SJSA1 (cell line): ENCODE measurements at regions not wholly inside any gene's neighbourhood (a gene's known extent, or its start where the extent isn't known, plus 50 kb on each side); places are given as distances from the start of the nearest gene placed in this dataset.

ENCODE experiments used
- DNase-seq, 2 experiments: peaks; one replicate each; pipeline ENCODE4 v3.0.0-alpha.2; 2015 to 2020; ENCODE audit warnings: low spot score in 2 of 2, low read depth in 1 of 2
- H3K27ac ChIP-seq: fragments of 250-450 bp; sonication (Bioruptor Pico); 2 replicates; pipeline ENCODE4 v1.5.1; 2020; ENCODE audit warnings: mild to moderate bottlenecking, moderate library complexity
- H3K27me3 ChIP-seq: fragments of 250-450 bp; sonication (Bioruptor Pico); replicated peaks from 2 replicates; pipeline ENCODE4 v1.5.1; 2020; ENCODE audit warnings: mild to moderate bottlenecking, moderate library complexity
- H3K36me3 ChIP-seq: fragments of 250-450 bp; sonication (Bioruptor Pico); 2 replicates; pipeline ENCODE4 v1.5.1; 2020; ENCODE audit warnings: mild to moderate bottlenecking
- H3K4me1 ChIP-seq: fragments of 250-450 bp; sonication (Bioruptor Pico); replicated peaks from 2 replicates; pipeline ENCODE4 v1.6.1; 2021; ENCODE audit warnings: mild to moderate bottlenecking
- H3K4me3 ChIP-seq: fragments of 250-450 bp; sonication (Bioruptor Pico); 2 replicates; pipeline ENCODE4 v1.5.1; 2020; ENCODE audit warnings: mild to moderate bottlenecking
- H3K9me3 ChIP-seq: fragments of 250-450 bp; sonication (Bioruptor Pico); replicated peaks from 2 replicates; pipeline ENCODE4 v1.5.1; 2020; ENCODE audit warnings: mild to moderate bottlenecking

- Histone ChIP-seq H3K9me3 (no peaks in the 10 kb centered on the region), H3K4me1 (peaks cover 26% of the 10 kb centered on the region), H3K4me3 (no peak overlapping the region), H3K27me3 (no peaks in the 10 kb centered on the region), H3K36me3 (no peaks in the 10 kb centered on the region), H3K27ac (no peak overlapping the region)
- DNase-seq: no peak
These were observed 218.8 kb downstream of the C16orf95 start for GRCh38 chr16:87098361-87098760.

- Histone ChIP-seq H3K4me1 (peaks cover 26% of the 10 kb centered on the region), H3K27ac (no peak overlapping the region), H3K27me3 (no peaks in the 10 kb centered on the region), H3K4me3 (no peak overlapping the region), H3K9me3 (no peaks in the 10 kb centered on the region), H3K36me3 (no peaks in the 10 kb centered on the region)
- no peak for DNase-seq
These were observed 218.0 kb downstream of the C16orf95 start for GRCh38 chr16:87098976-87099720.

GRCh38 chr16:87100306-87101058 is 216.7 kb downstream of the C16orf95 start:
- Histone ChIP-seq H3K27me3 (no peaks in the 10 kb centered on the region), H3K4me3 (no peak overlapping the region)

GRCh38 chr16:87101903-87102302 is 215.3 kb downstream of the C16orf95 start:
- Histone ChIP-seq H3K27me3 (no peaks in the 10 kb centered on the region), H3K4me1 (peaks cover 26% of the 10 kb centered on the region), H3K9me3 (no peaks in the 10 kb centered on the region), H3K4me3 (no peak overlapping the region), H3K27ac (peak overlapping the region; percentile 42), H3K36me3 (no peaks in the 10 kb centered on the region)
- DNase-seq: peak in 1 of 2 experiments; percentile 31

More at GRCh38 chr16:87100306-87101058, 216.7 kb downstream of the C16orf95 start:
- DNase-seq: no peak
- H3K36me3 ChIP-seq: no peaks in the 10 kb centered on the region
- peaks cover 26% of the 10 kb centered on the region for H3K4me1 ChIP-seq
- H3K9me3 ChIP-seq: no peaks in the 10 kb centered on the region
- H3K27ac ChIP-seq: no peak overlapping the region

- Histone ChIP-seq H3K27ac (no peak overlapping the region), H3K27me3 (no peaks in the 10 kb centered on the region), H3K9me3 (no peaks in the 10 kb centered on the region), H3K4me3 (no peak overlapping the region), H3K4me1 (peaks cover 27% of the 10 kb centered on the region), H3K36me3 (no peaks in the 10 kb centered on the region)
- no peak for DNase-seq
These were observed 210.0 kb downstream of the C16orf95 start for GRCh38 chr16:87107201-87107600.

GRCh38 chr16:87108278-87108677 is 208.9 kb downstream of the C16orf95 start:
- no peaks in the 10 kb centered on the region for H3K27me3 ChIP-seq
- no peaks in the 10 kb centered on the region for H3K36me3 ChIP-seq
- H3K9me3 ChIP-seq: no peaks in the 10 kb centered on the region
- no peak overlapping the region for H3K4me3 ChIP-seq
- H3K27ac ChIP-seq: no peak overlapping the region
- DNase-seq: no peak
- peaks cover 19% of the 10 kb centered on the region for H3K4me1 ChIP-seq

- Histone ChIP-seq H3K27me3 (no peaks in the 10 kb centered on the region), H3K9me3 (no peaks in the 10 kb centered on the region), H3K27ac (no peak overlapping the region), H3K36me3 (no peaks in the 10 kb centered on the region), H3K4me3 (no peak overlapping the region), H3K4me1 (peaks cover 19% of the 10 kb centered on the region)
- DNase-seq: peak in 1 of 2 experiments; percentile 34
These were observed 208.3 kb downstream of the C16orf95 start for GRCh38 chr16:87108941-87109340.

- Histone ChIP-seq H3K27me3 (no peaks in the 10 kb centered on the region), H3K9me3 (no peaks in the 10 kb centered on the region), H3K27ac (no peak overlapping the region), H3K4me1 (peaks cover 3% of the 10 kb centered on the region), H3K4me3 (no peak overlapping the region), H3K36me3 (no peaks in the 10 kb centered on the region)
- no peak for DNase-seq
These were observed 202.4 kb downstream of the C16orf95 start for GRCh38 chr16:87114832-87115231.

GRCh38 chr16:87115646-87116045 is 201.5 kb downstream of the C16orf95 start:
- DNase-seq: no peak

GRCh38 chr16:87117936-87118335 is 199.3 kb downstream of the C16orf95 start:
- Histone ChIP-seq H3K27ac (no peak overlapping the region), H3K4me3 (no peak overlapping the region), H3K36me3 (no peaks in the 10 kb centered on the region), H3K4me1 (no peaks in the 10 kb centered on the region), H3K9me3 (no peaks in the 10 kb centered on the region), H3K27me3 (no peaks in the 10 kb centered on the region)
- no peak for DNase-seq

More at GRCh38 chr16:87115646-87116045, 201.5 kb downstream of the C16orf95 start:
- Histone ChIP-seq H3K27ac (no peak overlapping the region), H3K9me3 (no peaks in the 10 kb centered on the region), H3K4me3 (no peak overlapping the region), H3K36me3 (no peaks in the 10 kb centered on the region), H3K4me1 (no peaks in the 10 kb centered on the region), H3K27me3 (no peaks in the 10 kb centered on the region)

GRCh38 chr16:87119168-87119567 is 198.0 kb downstream of the C16orf95 start:
- DNase-seq: no peak
- no peaks in the 10 kb centered on the region for H3K9me3 ChIP-seq
- peaks cover 12% of the 10 kb centered on the region for H3K4me1 ChIP-seq
- H3K4me3 ChIP-seq: no peak overlapping the region
- H3K27me3 ChIP-seq: no peaks in the 10 kb centered on the region
- no peaks in the 10 kb centered on the region for H3K36me3 ChIP-seq
- no peak overlapping the region for H3K27ac ChIP-seq

GRCh38 chr16:87119748-87120147 is 197.4 kb downstream of the C16orf95 start:
- no peaks in the 10 kb centered on the region for H3K27me3 ChIP-seq
- DNase-seq: no peak
- no peaks in the 10 kb centered on the region for H3K36me3 ChIP-seq
- H3K27ac ChIP-seq: no peak overlapping the region
- no peak overlapping the region for H3K4me3 ChIP-seq
- H3K9me3 ChIP-seq: no peaks in the 10 kb centered on the region
- H3K4me1 ChIP-seq: peaks cover 15% of the 10 kb centered on the region

GRCh38 chr16:87121816-87122215 is 195.4 kb downstream of the C16orf95 start:
- Histone ChIP-seq H3K27ac (no peak overlapping the region), H3K36me3 (no peaks in the 10 kb centered on the region), H3K4me3 (no peak overlapping the region), H3K4me1 (peaks cover 31% of the 10 kb centered on the region), H3K9me3 (no peaks in the 10 kb centered on the region), H3K27me3 (no peaks in the 10 kb centered on the region)
- DNase-seq: no peak

- peak overlapping the region; percentile 28 for H3K27ac ChIP-seq
- peaks cover 44% of the 10 kb centered on the region for H3K4me1 ChIP-seq
- H3K4me3 ChIP-seq: no peak overlapping the region
- H3K27me3 ChIP-seq: no peaks in the 10 kb centered on the region
- peak; percentile 63 to 76 for DNase-seq
- no peaks in the 10 kb centered on the region for H3K36me3 ChIP-seq
- H3K9me3 ChIP-seq: no peaks in the 10 kb centered on the region
These were observed 193.7 kb downstream of the C16orf95 start for GRCh38 chr16:87123356-87124001.
